K562 (cell line): ENCODE measurements at regions not wholly inside any gene's neighbourhood (a gene's known extent, or its start where the extent isn't known, plus 50 kb on each side); places are given as distances from the start of the nearest gene placed in this dataset.

ENCODE experiments used
- EP300 ChIP-seq: IDR thresholded peaks from 2 replicates; pipeline ENCODE4 v1.6.1; 2012; ENCODE audit warnings: low read length, improper control_type of control experiment
- MECOM ChIP-seq: fragments of 250-450 bp; sonication (Bioruptor Pico); IDR thresholded peaks from 2 replicates; pipeline ENCODE4 v1.8.0; 2022; ENCODE audit warnings: inconsistent platforms
- ZNF280B ChIP-seq: fragments of 250-450 bp; sonication (Bioruptor Pico); IDR thresholded peaks from 2 replicates; pipeline ENCODE4 v1.5.1; 2021; ENCODE audit warnings: mild to moderate bottlenecking

DNA sequence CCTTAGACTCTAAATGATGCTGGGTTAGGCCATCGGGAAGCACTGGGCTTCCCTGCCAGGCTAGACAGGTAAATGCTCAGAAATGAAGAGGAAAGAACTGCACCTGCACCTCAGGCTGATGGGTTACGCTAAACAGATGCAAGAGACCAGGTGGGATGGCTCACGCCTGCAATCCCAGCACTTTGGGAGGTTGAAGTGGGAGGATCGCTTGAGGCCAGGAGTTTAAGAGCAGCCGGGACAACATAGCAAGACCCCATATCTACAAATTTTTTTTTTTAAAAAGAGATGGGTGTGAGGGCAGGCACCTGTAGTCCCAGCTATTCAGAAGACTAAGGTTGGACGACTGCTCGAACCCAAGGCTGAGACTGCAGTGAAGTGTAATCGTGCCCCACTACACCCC lies 634.7 kb downstream of the UQCRFS1 start:
- TF ChIP-seq EP300 (no peak), MECOM (CRISPR knock-in tag) (no peak), ZNF280B (CRISPR knock-in tag) (no peak)
